Neuronal stem cell (in vitro differentiated cells): ENCODE measurements at regions not wholly inside any gene's neighbourhood (a gene's known extent, or its start where the extent isn't known, plus 50 kb on each side); places are given as distances from the start of the nearest gene placed in this dataset.

ENCODE experiments used
- DNase-seq: peaks from one replicate; pipeline ENCODE4 v3.0.0-alpha.2; 2013; ENCODE audit warnings: low spot score
- H2AFZ ChIP-seq: one replicate; pipeline ENCODE4 v1.6.1; 2013; ENCODE audit warnings: mild to moderate bottlenecking, low read length, inconsistent platforms
- H2AK5ac ChIP-seq: 2 replicates; pipeline ENCODE4 v1.6.1; 2013; ENCODE audit warnings: low read depth, mild to moderate bottlenecking, inconsistent platforms, low read length, moderate library complexity, mixed read lengths
- H2BK120ac ChIP-seq: 2 replicates; pipeline ENCODE4 v1.6.1; 2013; ENCODE audit warnings: low read depth, mild to moderate bottlenecking, inconsistent platforms, low read length, moderate library complexity, mixed read lengths
- H2BK12ac ChIP-seq: one replicate; pipeline ENCODE4 v1.6.1; 2013; ENCODE audit warnings: low read length, inconsistent platforms
- H2BK15ac ChIP-seq: 2 replicates; pipeline ENCODE4 v1.6.1; 2013; ENCODE audit warnings: mild to moderate bottlenecking, low read length, inconsistent platforms, mixed read lengths
- H2BK5ac ChIP-seq: one replicate; pipeline ENCODE4 v1.6.1; 2013; ENCODE audit warnings: inconsistent platforms, mild to moderate bottlenecking, low read length, moderate library complexity
- H3K14ac ChIP-seq: one replicate; pipeline ENCODE4 v1.6.1; 2013; ENCODE audit warnings: low read length, inconsistent platforms
- H3K18ac ChIP-seq: 2 replicates; pipeline ENCODE4 v1.6.1; 2013; ENCODE audit warnings: low read length, inconsistent platforms
- H3K23ac ChIP-seq: 2 replicates; pipeline ENCODE4 v1.6.1; 2013; ENCODE audit warnings: low read depth, mild to moderate bottlenecking, mixed read lengths, low read length, inconsistent platforms; ENCODE audit not compliant: poor library complexity
- H3K27ac ChIP-seq: replicated peaks from 3 replicates; pipeline ENCODE4 v1.5.1; 2013; ENCODE audit warnings: low read length, inconsistent platforms
- H3K27me3 ChIP-seq, 3 experiments: 2 replicates each; pipeline ENCODE4 v1.6.1; 2013; ENCODE audit warnings: low read length in 3 of 3, mild to moderate bottlenecking in 2 of 3, inconsistent platforms in 1 of 3, low read depth in 1 of 3, mixed read lengths in 1 of 3, moderate library complexity in 1 of 3; ENCODE audit not compliant: control insufficient read depth in 3 of 3, insufficient read depth in 3 of 3
- H3K36me3 ChIP-seq, 2 donors: replicated peaks in 1 of 2; 2 replicates each; pipeline ENCODE4 v1.6.1; 2013; ENCODE audit warnings: low read length in 2 of 2; ENCODE audit not compliant: control insufficient read depth in 2 of 2, insufficient read depth in 2 of 2
- H3K4ac ChIP-seq: 2 replicates; pipeline ENCODE4 v1.6.1; 2013; ENCODE audit warnings: inconsistent platforms, mild to moderate bottlenecking, low read length, moderate library complexity
- H3K4me1 ChIP-seq, 2 donors: 1 replicate in 1 of 2; 2 replicates in 1 of 2; pipeline ENCODE4 v1.6.1; 2013; ENCODE audit warnings: low read length in 2 of 2, low read depth in 1 of 2; ENCODE audit not compliant: control insufficient read depth in 2 of 2, insufficient read depth in 1 of 2
- H3K4me2 ChIP-seq: one replicate; pipeline ENCODE4 v1.6.1; 2013; ENCODE audit warnings: mild to moderate bottlenecking, low read length, inconsistent platforms; ENCODE audit not compliant: insufficient read depth, poor library complexity, severe bottlenecking
- H3K4me3 ChIP-seq, 2 donors: 2 replicates each; pipeline ENCODE4 v1.5.1; 2013; ENCODE audit warnings: low read length in 2 of 2, mild to moderate bottlenecking in 2 of 2, inconsistent platforms in 1 of 2, moderate library complexity in 1 of 2
- H3K79me1 ChIP-seq: one replicate; pipeline ENCODE4 v1.6.1; 2013; ENCODE audit warnings: low read depth, mild to moderate bottlenecking, inconsistent platforms, low read length, moderate library complexity
- H3K9ac ChIP-seq: one replicate; pipeline ENCODE4 v1.6.1; 2013; ENCODE audit warnings: mild to moderate bottlenecking, low read depth, low read length, inconsistent platforms; ENCODE audit not compliant: poor library complexity
- H3K9me3 ChIP-seq, 2 donors: replicated peaks in 1 of 2; 2 replicates each; pipeline versions ENCODE3 to v1.6.1; 2013; ENCODE audit warnings: low read length in 2 of 2, mild to moderate bottlenecking in 2 of 2, inconsistent platforms in 1 of 2, low read depth in 1 of 2, mixed read lengths in 1 of 2, moderate library complexity in 1 of 2; ENCODE audit not compliant: control insufficient read depth in 2 of 2, insufficient read depth in 1 of 2
- H4K8ac ChIP-seq: one replicate; pipeline ENCODE4 v1.6.1; 2013; ENCODE audit warnings: low read depth, mild to moderate bottlenecking, inconsistent platforms, low read length, moderate library complexity
- H4K91ac ChIP-seq: one replicate; pipeline ENCODE4 v1.6.1; 2013; ENCODE audit warnings: low read length, low read depth, mild to moderate bottlenecking, inconsistent platforms; ENCODE audit not compliant: poor library complexity
- WGBS, 2 donors: extraction: QIAGEN DNeasy Blood & Tissue Kit; methylation state at CpG; one replicate each; pipeline ENCODE4 v1.1.7; 2013; ENCODE audit warnings: missing lambda C conversion rate in 2 of 2, mixed read lengths in 1 of 2; ENCODE audit not compliant: insufficient read length in 2 of 2, insufficient replicate concordance in 1 of 2; ENCODE audit errors: extremely low coverage in 2 of 2; 5-methylcytosine and 5-hydroxymethylcytosine counted together

GRCh38 chr2:56444339-56444738 lies 260.5 kb downstream of the CCDC85A start:
- Histone ChIP-seq H3K9me3 (no peaks in the 10 kb centered on the region), H3K27ac (no peak overlapping the region), H3K18ac (no peak overlapping the region), H2BK12ac (no peak overlapping the region), H3K4ac (no peak overlapping the region), H3K36me3 (no peaks in the 10 kb centered on the region), H3K4me3 (no peak overlapping the region), H3K4me2 (no peak overlapping the region), H3K27me3 (no peaks in the 10 kb centered on the region), H3K14ac (no peak overlapping the region), H4K8ac (no peak overlapping the region), H4K91ac (no peak overlapping the region), H3K23ac (no peak overlapping the region), H2BK120ac (no peak overlapping the region), H3K4me1 (peaks cover 0 to 12% of the 10 kb centered on the region in 2 donors), H3K79me1 (no peaks in the 10 kb centered on the region), H2AK5ac (no peak overlapping the region), H3K9ac (no peak overlapping the region), H2AFZ (no peak overlapping the region), H2BK15ac (no peak overlapping the region), H2BK5ac (no peak overlapping the region)
- WGBS, 2 donors: no CpG with 5 or more reads among the region's 4 CpGs
- DNase-seq: no peak

GRCh38 chr2:56448403-56449001 lies 264.7 kb downstream of the CCDC85A start:
- no peak overlapping the region for H2BK15ac ChIP-seq
- H2AK5ac ChIP-seq: no peak overlapping the region
- H3K14ac ChIP-seq: no peak overlapping the region
- peaks cover 0 to 11% of the 10 kb centered on the region in 2 donors for H3K4me1 ChIP-seq
- no CpG with 5 or more reads among the region's 5 CpGs for whole genome bisulfite sequencing, 2 donors
- no peaks in the 10 kb centered on the region for H3K79me1 ChIP-seq
- no peaks in the 10 kb centered on the region for H3K9me3 ChIP-seq
- no peak overlapping the region for H2AFZ ChIP-seq
- no peak for DNase-seq
- no peak overlapping the region for H2BK120ac ChIP-seq
- no peak overlapping the region for H3K4ac ChIP-seq
- H3K27ac ChIP-seq: peak overlapping the region; percentile 86
- H4K91ac ChIP-seq: no peak overlapping the region
- H3K18ac ChIP-seq: peak overlapping the region; percentile 21
- H2BK12ac ChIP-seq: no peak overlapping the region
- H3K4me2 ChIP-seq: no peak overlapping the region
- H3K36me3 ChIP-seq: no peaks in the 10 kb centered on the region
- no peak overlapping the region for H3K9ac ChIP-seq
- H3K4me3 ChIP-seq: no peak overlapping the region
- no peak overlapping the region for H3K23ac ChIP-seq
- no peak overlapping the region for H4K8ac ChIP-seq
- no peak overlapping the region for H2BK5ac ChIP-seq
- no peaks in the 10 kb centered on the region for H3K27me3 ChIP-seq

DNA sequence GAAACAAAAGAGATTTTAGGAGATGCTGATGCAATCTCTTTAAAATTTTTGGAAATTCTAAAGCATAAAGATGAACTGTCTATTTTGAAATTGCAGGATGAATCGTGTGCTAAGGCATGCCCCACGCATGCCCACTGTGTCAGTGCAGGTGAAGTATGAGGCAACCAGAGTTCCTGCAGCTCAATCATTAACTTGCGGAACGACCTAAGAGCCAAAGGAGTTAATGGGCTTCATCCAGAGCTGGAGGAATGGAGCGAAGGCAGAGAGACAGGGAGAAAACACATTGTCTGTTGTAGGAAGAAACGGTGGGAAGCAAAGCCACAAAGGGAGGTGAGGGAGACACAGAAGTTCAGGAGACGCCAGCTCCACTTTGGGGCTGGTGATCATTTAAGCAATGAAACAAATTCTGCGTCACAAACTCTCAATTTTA lies 265.2 kb downstream of the CCDC85A start:
- Histone ChIP-seq H4K8ac (no peak overlapping the region), H3K27ac (peak overlapping the region; percentile 86), H3K18ac (no peak overlapping the region), H2BK12ac (no peak overlapping the region), H3K4me1 (peaks cover 0 to 11% of the 10 kb centered on the region in 2 donors), H3K79me1 (no peaks in the 10 kb centered on the region), H3K14ac (no peak overlapping the region), H2BK120ac (no peak overlapping the region), H3K4me3 (no peak overlapping the region), H4K91ac (no peak overlapping the region), H3K4me2 (no peak overlapping the region), H3K27me3 (no peaks in the 10 kb centered on the region), H3K4ac (no peak overlapping the region), H3K36me3 (no peaks in the 10 kb centered on the region), H2AK5ac (no peak overlapping the region), H2AFZ (no peak overlapping the region), H2BK5ac (no peak overlapping the region), H3K23ac (no peak overlapping the region), H3K9ac (no peak overlapping the region), H3K9me3 (no peaks in the 10 kb centered on the region), H2BK15ac (no peak overlapping the region)
- whole genome bisulfite sequencing, 2 donors: no CpG with 5 or more reads among the region's 8 CpGs
- DNase-seq: peak; percentile 21

- DNase-seq: peak; percentile 20
- no peak overlapping the region for H3K18ac ChIP-seq
- H2AFZ ChIP-seq: no peak overlapping the region
- no peaks in the 10 kb centered on the region for H3K27me3 ChIP-seq
- H3K9ac ChIP-seq: no peak overlapping the region
- no peaks in the 10 kb centered on the region for H3K36me3 ChIP-seq
- no peak overlapping the region for H3K4ac ChIP-seq
- H3K9me3 ChIP-seq: no peaks in the 10 kb centered on the region
- H2BK12ac ChIP-seq: no peak overlapping the region
- no peak overlapping the region for H3K23ac ChIP-seq
- no peak overlapping the region for H2BK15ac ChIP-seq
- peak overlapping the region; percentile 86 for H3K27ac ChIP-seq
- H2AK5ac ChIP-seq: no peak overlapping the region
- no peak overlapping the region for H2BK5ac ChIP-seq
- H3K4me2 ChIP-seq: no peak overlapping the region
- no peak overlapping the region for H2BK120ac ChIP-seq
- peaks cover 0 to 11% of the 10 kb centered on the region in 2 donors for H3K4me1 ChIP-seq
- H4K91ac ChIP-seq: no peak overlapping the region
- H3K4me3 ChIP-seq: no peak overlapping the region
- no peak overlapping the region for H4K8ac ChIP-seq
- H3K79me1 ChIP-seq: no peaks in the 10 kb centered on the region
- no peak overlapping the region for H3K14ac ChIP-seq
- WGBS, 2 donors: no CpG with 5 or more reads among the region's 2 CpGs
Observed at GRCh38 chr2:56449449-56449860, 265.7 kb downstream of the CCDC85A start.
